ENCODE measurements at regions not wholly inside any gene's neighbourhood (a gene's known extent, or its start where the extent isn't known, plus 50 kb on each side); places are given as distances from the start of the nearest gene placed in this dataset.

DNA sequence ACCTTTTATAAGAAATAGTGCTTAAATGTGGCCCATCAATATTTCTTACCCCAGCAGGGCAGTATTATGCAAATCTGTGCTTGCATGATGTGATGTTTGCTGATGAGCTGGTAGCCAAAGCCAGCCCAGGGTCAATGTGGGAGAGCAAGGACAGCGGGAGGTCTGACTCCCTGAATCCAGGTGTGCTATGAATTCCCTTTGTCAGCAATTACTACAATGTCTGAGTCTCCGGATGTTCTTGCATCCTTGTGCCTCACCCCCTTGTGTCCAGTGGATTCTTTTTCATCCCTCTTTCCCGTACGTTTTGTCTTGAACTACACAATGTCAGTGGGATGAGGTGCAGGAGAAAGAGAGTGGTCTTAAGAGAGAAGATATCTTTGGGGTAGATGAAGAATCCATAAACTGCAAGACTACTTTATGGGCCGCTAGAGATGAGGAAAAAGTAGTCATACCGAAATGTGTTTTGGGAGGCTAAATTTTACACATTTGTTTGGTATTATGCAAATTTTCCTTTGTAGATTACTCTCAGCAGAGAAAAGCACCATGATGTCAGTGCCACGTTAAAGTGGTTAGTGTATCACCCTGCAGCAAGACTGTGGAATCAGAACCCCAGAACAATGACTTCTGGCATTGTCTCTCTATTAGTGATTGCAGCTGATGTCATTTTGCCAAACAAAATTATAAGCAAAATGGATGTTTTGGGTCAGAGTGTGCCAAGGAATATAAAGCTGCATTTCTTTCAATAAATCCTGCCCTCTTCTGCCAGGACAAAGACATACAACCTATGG is 53.5 kb upstream of the TSHZ3 start:
- TF ChIP-seq EZH2 (IDR thresholded peaks at IDR 0.05; ENCODE audit: borderline replicate concordance) (no peak), EZH2phosphoT487 (IDR thresholded peaks at IDR 0.05; ENCODE audit: low read depth, severe bottlenecking, unreplicated experiment) (no peak)
- TF ChIP-seq, protein P1, sequence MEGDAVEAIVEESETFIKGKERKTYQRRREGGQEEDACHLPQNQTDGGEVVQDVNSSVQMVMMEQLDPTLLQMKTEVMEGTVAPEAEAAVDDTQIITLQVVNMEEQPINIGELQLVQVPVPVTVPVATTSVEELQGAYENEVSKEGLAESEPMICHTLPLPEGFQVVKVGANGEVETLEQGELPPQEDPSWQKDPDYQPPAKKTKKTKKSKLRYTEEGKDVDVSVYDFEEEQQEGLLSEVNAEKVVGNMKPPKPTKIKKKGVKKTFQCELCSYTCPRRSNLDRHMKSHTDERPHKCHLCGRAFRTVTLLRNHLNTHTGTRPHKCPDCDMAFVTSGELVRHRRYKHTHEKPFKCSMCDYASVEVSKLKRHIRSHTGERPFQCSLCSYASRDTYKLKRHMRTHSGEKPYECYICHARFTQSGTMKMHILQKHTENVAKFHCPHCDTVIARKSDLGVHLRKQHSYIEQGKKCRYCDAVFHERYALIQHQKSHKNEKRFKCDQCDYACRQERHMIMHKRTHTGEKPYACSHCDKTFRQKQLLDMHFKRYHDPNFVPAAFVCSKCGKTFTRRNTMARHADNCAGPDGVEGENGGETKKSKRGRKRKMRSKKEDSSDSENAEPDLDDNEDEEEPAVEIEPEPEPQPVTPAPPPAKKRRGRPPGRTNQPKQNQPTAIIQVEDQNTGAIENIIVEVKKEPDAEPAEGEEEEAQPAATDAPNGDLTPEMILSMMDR (IDR thresholded peaks at IDR 0.05; ENCODE audit: poor library complexity), result no peak
